HepG2 (cell line): ENCODE measurements at regions not wholly inside any gene's neighbourhood (a gene's known extent, or its start where the extent isn't known, plus 50 kb on each side); places are given as distances from the start of the nearest gene placed in this dataset.

Experiments
- ATAC-seq: fragments of 200-7000 bp; cut with Tn5 transposase; 3 replicates; pipeline ENCODE4 v1.9.1; 2020; ENCODE audit warnings: mild to moderate bottlenecking, moderate library complexity
- BruUV-seq: library from RNA; stranded (reverse); fragments of 400-500 nt; replicated peaks from 2 replicates; lab custom pipeline; 2021; lab: Mats Ljungman, UMichigan
- CTCF ChIA-PET: fragments of 300-600 bp; formaldehyde crosslinking; extraction: SDS; loops from one replicate; lab custom pipeline; 2021; ENCODE audit warnings: low total read pairs, inconsistent platforms, low intra/inter-chr PET ratio; lab: Yijun Ruan, JAX
- POLR2A ChIA-PET: fragments of 350-600 bp; sonication (Branson Sonifier 250); formaldehyde crosslinking; loops from one replicate; lab custom pipeline; 2020; ENCODE audit warnings: antibody characterized with exemption, inconsistent platforms; lab: Yijun Ruan, JAX
- DNase-seq: peaks from one replicate; pipeline ENCODE4 v3.0.0-alpha.2; 2015; ENCODE audit warnings: low spot score
- FAIRE-seq: peaks from 3 replicates; lab custom pipeline; 2011; peaks lifted over from hg19 to GRCh38; lab: Jason Lieb, UNC
- H2AFZ ChIP-seq: one replicate; pipeline ENCODE4 v1.6.1; 2011; ENCODE audit warnings: low read length, inconsistent platforms
- H3K27ac ChIP-seq: fragments of 300-600 bp; 3 replicates; pipeline ENCODE4 v1.8.0; 2011; ENCODE audit warnings: mixed run types, mild to moderate bottlenecking, mixed read lengths, low read length, inconsistent platforms; ENCODE audit not compliant: insufficient read depth; ENCODE audit errors: extremely low read length
- H3K27me3 ChIP-seq, 2 experiments: fragments of 200-600 bp in 1 of 2; 2 replicates in 1 of 2; 3 replicates in 1 of 2; pipeline versions ENCODE4 v1.6.0 to v1.8.0; 2011; ENCODE audit warnings: low read length in 2 of 2, mild to moderate bottlenecking in 2 of 2, moderate library complexity in 2 of 2, inconsistent platforms in 1 of 2; ENCODE audit not compliant: insufficient read depth in 2 of 2, control insufficient read depth in 1 of 2
- H3K36me3 ChIP-seq, 2 experiments: fragments of 200-600 bp in 1 of 2; replicated peaks in 1 of 2; 2 replicates in 1 of 2; 3 replicates in 1 of 2; pipeline versions ENCODE4 v1.5.1 to v1.8.0; 2011; ENCODE audit warnings: low read length in 2 of 2, inconsistent platforms in 1 of 2; ENCODE audit not compliant: insufficient read depth in 2 of 2, control insufficient read depth in 1 of 2
- H3K4me1 ChIP-seq: 2 replicates; pipeline ENCODE4 v1.5.1; 2012; ENCODE audit warnings: low read length, inconsistent platforms; ENCODE audit not compliant: insufficient read depth
- H3K4me2 ChIP-seq: 2 replicates; pipeline ENCODE4 v1.6.0; 2011; ENCODE audit warnings: low read depth, low read length, inconsistent platforms
- H3K4me3 ChIP-seq, 3 experiments: fragments of 200-600 bp in 1 of 3; sonication (generic), shearing (Covaris generic) in 1 of 3; replicated peaks in 1 of 3; 2 replicates each; pipeline ENCODE4 v1.5.1; 2011 to 2016; ENCODE audit warnings: low read length in 3 of 3, inconsistent platforms in 2 of 3, low read depth in 2 of 3, mild to moderate bottlenecking in 2 of 3, control low read depth in 1 of 3, mixed read lengths in 1 of 3; ENCODE audit not compliant: insufficient read depth in 1 of 3
- H3K79me2 ChIP-seq: one replicate; pipeline ENCODE4 v1.6.1; 2011; ENCODE audit warnings: low read length, inconsistent platforms; ENCODE audit not compliant: insufficient read depth
- H3K9ac ChIP-seq: 2 replicates; pipeline ENCODE4 v1.6.0; 2011; ENCODE audit warnings: mild to moderate bottlenecking, low read depth, low read length, inconsistent platforms; ENCODE audit not compliant: insufficient read depth
- H3K9me3 ChIP-seq: 2 replicates; pipeline ENCODE4 v1.5.1; 2012; ENCODE audit warnings: mild to moderate bottlenecking, low read length
- H4K20me1 ChIP-seq: 2 replicates; pipeline ENCODE4 v1.6.0; 2011; ENCODE audit warnings: inconsistent platforms, mild to moderate bottlenecking, low read length, moderate library complexity; ENCODE audit not compliant: insufficient read depth
- ATF5 ChIP-seq: sonication (generic); formaldehyde crosslinking; IDR thresholded peaks from 2 replicates; pipeline ENCODE4 v1.4.0; 2020; ENCODE audit warnings: mild to moderate bottlenecking, low read depth, missing genetic modification reagents
- ATF7 ChIP-seq, 2 experiments: fragments of 450-650 bp in 1 of 2; sonication (generic) in 1 of 2; formaldehyde crosslinking in 1 of 2; IDR thresholded peaks; 2 replicates each; pipeline versions ENCODE4 v1.4.0 to v1.6.1; 2016 to 2020; ENCODE audit warnings: antibody characterized with exemption in 1 of 2, mild to moderate bottlenecking in 1 of 2, missing genetic modification reagents in 1 of 2
- CC2D1A ChIP-seq: sonication (generic); formaldehyde crosslinking; IDR thresholded peaks from 2 replicates; pipeline ENCODE4 v1.8.1; 2023; ENCODE audit warnings: mild to moderate bottlenecking, missing genetic modification reagents
- CENPX ChIP-seq: sonication (generic); formaldehyde crosslinking; IDR thresholded peaks from 2 replicates; pipeline ENCODE4 v1.9.0; 2021; ENCODE audit warnings: mild to moderate bottlenecking, missing genetic modification reagents, moderate library complexity
- FOXA3 ChIP-seq: IDR thresholded peaks from 2 replicates; pipeline ENCODE4 v1.6.1; 2016; ENCODE audit warnings: missing genetic modification reagents, missing compliant biosample characterization
- FOXC1 ChIP-seq: sonication (generic); formaldehyde crosslinking; IDR thresholded peaks from 2 replicates; pipeline ENCODE4 v1.8.0; 2022; ENCODE audit warnings: mild to moderate bottlenecking, missing genetic modification reagents, borderline replicate concordance
- GFI1 ChIP-seq: sonication (generic); formaldehyde crosslinking; IDR thresholded peaks from 2 replicates; pipeline ENCODE4 v1.5.0; 2020; ENCODE audit warnings: missing genetic modification reagents, mild to moderate bottlenecking, borderline replicate concordance
- HBP1 ChIP-seq: IDR thresholded peaks from 2 replicates; pipeline ENCODE4 v1.6.1; 2016; ENCODE audit warnings: low read depth, control low read depth
- HHEX ChIP-seq: IDR thresholded peaks from 2 replicates; pipeline ENCODE4 v1.6.1; 2016; ENCODE audit warnings: control low read depth
- HOXA7 ChIP-seq: sonication (generic); formaldehyde crosslinking; IDR thresholded peaks from 2 replicates; pipeline ENCODE4 v1.8.1; 2022; ENCODE audit warnings: mild to moderate bottlenecking, missing genetic modification reagents, moderate library complexity
- KLF9 ChIP-seq: IDR thresholded peaks from 2 replicates; pipeline ENCODE4 v1.6.1; 2016; ENCODE audit warnings: low read depth
- LCORL ChIP-seq, 2 experiments: fragments of 450-650 bp in 1 of 2; sonication (generic) in 1 of 2; formaldehyde crosslinking in 1 of 2; IDR thresholded peaks; 2 replicates each; pipeline versions ENCODE4 v1.5.0 to v1.6.1; 2017 to 2020; ENCODE audit warnings: antibody characterized with exemption in 1 of 2, missing genetic modification reagents in 1 of 2
- PCBP2 ChIP-seq: fragments of 200-400 bp; formaldehyde crosslinking; optimal IDR thresholded peaks from 2 replicates; pipeline ENCODE3; 2018; ENCODE audit warnings: low read length, low read depth; ENCODE audit not compliant: poor library complexity, severe bottlenecking
- POLR2AphosphoS5 ChIP-seq: IDR thresholded peaks from 2 replicates; pipeline ENCODE4 v1.6.1; 2012; ENCODE audit warnings: low read depth, low read length
- PRMT3 ChIP-seq: sonication (generic); formaldehyde crosslinking; IDR thresholded peaks from 2 replicates; pipeline ENCODE4 v1.8.1; 2022; ENCODE audit warnings: low read depth, mild to moderate bottlenecking, moderate library complexity, missing genetic modification reagents, borderline replicate concordance
- SSRP1 ChIP-seq: IDR thresholded peaks from 2 replicates; pipeline ENCODE4 v1.6.1; 2016; ENCODE audit warnings: control low read depth
- TEAD3 ChIP-seq: optimal IDR thresholded peaks from 2 replicates; pipeline ENCODE3; 2016; ENCODE audit warnings: borderline replicate concordance
- ZNF230 ChIP-seq: sonication (generic); formaldehyde crosslinking; IDR thresholded peaks from 2 replicates; pipeline ENCODE4 v1.4.0; 2020; ENCODE audit warnings: mild to moderate bottlenecking, missing genetic modification reagents
- ZNF329 ChIP-seq: sonication (generic); formaldehyde crosslinking; IDR thresholded peaks from 2 replicates; pipeline ENCODE4 v1.9.0; 2021; ENCODE audit warnings: low read depth, mild to moderate bottlenecking, missing genetic modification reagents
- ZNF343 ChIP-seq: sonication (generic); formaldehyde crosslinking; IDR thresholded peaks from 2 replicates; pipeline ENCODE4 v1.4.0; 2020; ENCODE audit warnings: mild to moderate bottlenecking, missing genetic modification reagents
- ZNF720 ChIP-seq: sonication (generic); formaldehyde crosslinking; IDR thresholded peaks from 2 replicates; pipeline ENCODE4 v1.4.0; 2020; ENCODE audit warnings: missing genetic modification reagents
- ZNF761 ChIP-seq: sonication (generic); formaldehyde crosslinking; conservative IDR thresholded peaks from 2 replicates; pipeline ENCODE4 v1.4.0; 2020; ENCODE audit warnings: mild to moderate bottlenecking, missing genetic modification reagents
- ZNF772 ChIP-seq: sonication (generic); formaldehyde crosslinking; IDR thresholded peaks from 2 replicates; pipeline ENCODE4 v1.5.0; 2020; ENCODE audit warnings: mild to moderate bottlenecking, missing genetic modification reagents
- ZSCAN30 ChIP-seq: sonication (generic); formaldehyde crosslinking; IDR thresholded peaks from 2 replicates; pipeline ENCODE4 v1.5.0; 2020; ENCODE audit warnings: mild to moderate bottlenecking, missing genetic modification reagents
- ZZZ3 ChIP-seq: sonication (generic); formaldehyde crosslinking; IDR thresholded peaks from 2 replicates; pipeline ENCODE4 v1.4.0; 2020; ENCODE audit warnings: missing genetic modification reagents, mild to moderate bottlenecking, borderline replicate concordance
- WGBS: methylation state at CpG from one replicate; pipeline ENCODE4 v1.1.6; 2017; ENCODE audit warnings: low lambda C conversion rate; 5-methylcytosine and 5-hydroxymethylcytosine counted together
- in situ Hi-C: cut with HindIII; loops from 2 replicates; pipeline ENCODE4 v1.10.0; 2017; ENCODE audit warnings: low pct_unique_long_range_greater_than_20kb; ENCODE audit not compliant: extremely low pct_ligation_motif_present
- intact Hi-C: fragments of 100-400 bp; cut with micrococcal nuclease; formaldehyde crosslinking; loops from one replicate; pipeline ENCODE4 v1.10.0; 2022; ENCODE audit not compliant: unreplicated experiment
- TF ChIP-seq, protein P1 (sequence below): sonication (generic); formaldehyde crosslinking; IDR thresholded peaks from 2 replicates; pipeline ENCODE4 v1.8.0; 2022; ENCODE audit warnings: missing genetic modification reagents, low read depth, mild to moderate bottlenecking, borderline replicate concordance

- TF ChIP-seq ZZZ3 (CRISPR knock-in tag) (no peak), CC2D1A (CRISPR knock-in tag) (no peak), HOXA7 (CRISPR knock-in tag) (no peak), PCBP2 (no peak), SSRP1 (no peak), ZNF230 (CRISPR knock-in tag) (no peak), LCORL (IDR thresholded peaks at IDR 0.05) (no peak), LCORL (CRISPR knock-in tag; IDR thresholded peaks at IDR 0.05) (no peak), HHEX (CRISPR knock-in tag) (no peak)
- TF ChIP-seq, protein P1, sequence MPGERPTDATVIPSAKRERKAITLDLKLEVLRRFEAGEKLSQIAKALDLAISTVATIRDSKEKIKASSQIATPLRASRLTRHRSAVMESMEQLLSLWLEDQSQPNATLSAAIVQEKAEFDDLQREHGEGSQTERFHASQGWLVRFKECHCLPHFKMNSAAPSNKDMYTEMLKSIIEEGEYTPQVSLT (CRISPR knock-in tag) = no peak
Measured at GRCh38 chr7:54904130-54904529, 114.7 kb upstream of the EGFR start (continued).

GRCh38 chr7:54904986-54905385, 113.8 kb upstream of the EGFR start:
- 36% methylated on average over 7 of the region's 7 CpGs for WGBS
- H2AFZ ChIP-seq = no peak overlapping the region

More at GRCh38 chr7:54904986-54905385, 113.8 kb upstream of the EGFR start:
- H3K9me3 ChIP-seq = no peaks in the 10 kb centered on the region
- no peaks in the 10 kb centered on the region for H3K79me2 ChIP-seq
- intact Hi-C loops = no loop called here
- ChIA-PET POLR2A (no interaction called here), CTCF (no interaction called here)
- no peaks in the 10 kb centered on the region for H3K4me1 ChIP-seq
- no peak for DNase-seq
- in situ Hi-C loops = no loop called here
- no peak overlapping the region for H3K9ac ChIP-seq
- H4K20me1 ChIP-seq = no peaks in the 10 kb centered on the region
- TF ChIP-seq ATF7 (IDR thresholded peaks at IDR 0.05) (no peak), ATF7 (CRISPR knock-in tag; IDR thresholded peaks at IDR 0.05) (no peak), KLF9 (CRISPR knock-in tag) (no peak), GFI1 (no peak), ZNF343 (CRISPR knock-in tag) (no peak), POLR2AphosphoS5 (no peak), ZSCAN30 (CRISPR knock-in tag) (no peak), ZNF772 (no peak), TEAD3 (CRISPR knock-in tag) (no peak), FOXA3 (no peak), ZNF329 (no peak), CENPX (CRISPR knock-in tag) (no peak), PRMT3 (CRISPR knock-in tag) (no peak), ZNF761 (CRISPR knock-in tag) (no peak), HBP1 (CRISPR knock-in tag) (no peak), FOXC1 (no peak), ZNF720 (CRISPR knock-in tag) (no peak), ATF5 (no peak)
- H3K4me3 ChIP-seq = no peak overlapping the region
- peaks cover 0 to 8% of the 10 kb centered on the region in 2 experiments; a peak in 1 of 5 replicates for H3K27me3 ChIP-seq
- H3K27ac ChIP-seq = no peak overlapping the region
- no peak for ATAC-seq
- H3K36me3 ChIP-seq = no peaks in the 10 kb centered on the region
- FAIRE-seq = no peak
- H3K4me2 ChIP-seq = no peak overlapping the region
- BruUV-seq = no TSS peak
